GM12878 (cell line): ENCODE measurements at regions not wholly inside any gene's neighbourhood (a gene's known extent, or its start where the extent isn't known, plus 50 kb on each side); places are given as distances from the start of the nearest gene placed in this dataset.

Experiments
- ATAC-seq: fragments of 200-7000 bp; cut with Tn5 transposase; 3 replicates; pipeline ENCODE4 v1.9.1; 2020; ENCODE audit warnings: mild to moderate bottlenecking, moderate library complexity
- BruUV-seq: library from RNA; stranded (reverse); fragments of 400-500 nt; replicated peaks from 2 replicates; lab custom pipeline; 2021; lab: Mats Ljungman, UMichigan
- CTCF ChIA-PET: fragments of 300-600 bp; sonication (Branson Sonifier 250); formaldehyde crosslinking; extraction: SDS; loops from one replicate; lab custom pipeline; 2021; ENCODE audit warnings: inconsistent platforms; lab: Yijun Ruan, JAX
- POLR2A ChIA-PET: fragments of 350-600 bp; formaldehyde crosslinking; extraction: SDS; loops from one replicate; lab custom pipeline; 2021; ENCODE audit warnings: inconsistent platforms; lab: Charles Lee
- RAD21 ChIA-PET: fragments of 300-600 bp; sonication (Branson Sonifier 250); formaldehyde crosslinking; loops from one replicate; lab custom pipeline; 2023; ENCODE audit warnings: antibody characterized with exemption; ENCODE audit not compliant: unreplicated experiment; lab: Charles Lee
- SMC1A ChIA-PET: fragments of 300-600 bp; sonication (Branson Sonifier 250); formaldehyde crosslinking; loops from one replicate; lab custom pipeline; 2023; ENCODE audit not compliant: unreplicated experiment, uncharacterized antibody; lab: Charles Lee
- DNase-seq: peaks from one replicate; pipeline ENCODE4 v3.0.0-alpha.2; 2011; ENCODE audit warnings: low read depth, low spot score
- FAIRE-seq: peaks from 3 replicates; lab custom pipeline; 2011; peaks lifted over from hg19 to GRCh38; lab: Jason Lieb, UNC
- H2AFZ ChIP-seq: 2 replicates; pipeline ENCODE4 v1.6.0; 2011; ENCODE audit warnings: low read depth, low read length, control low read depth; ENCODE audit not compliant: control insufficient read depth
- H3K27ac ChIP-seq: 2 replicates; pipeline ENCODE4 v1.5.1; 2011; ENCODE audit warnings: control low read depth; ENCODE audit not compliant: control insufficient read depth, insufficient read depth
- H3K27me3 ChIP-seq, 2 experiments: replicated peaks in 1 of 2; 2 replicates each; pipeline versions ENCODE4 v1.6.0 to v1.6.1; 2011; ENCODE audit warnings: low read length in 1 of 2; ENCODE audit not compliant: control insufficient read depth in 2 of 2, insufficient read depth in 2 of 2
- H3K36me3 ChIP-seq, 2 experiments: 2 replicates each; pipeline ENCODE4 v1.5.1; 2011; ENCODE audit warnings: low read length in 1 of 2; ENCODE audit not compliant: control insufficient read depth in 2 of 2, insufficient read depth in 2 of 2
- H3K4me1 ChIP-seq: 2 replicates; pipeline ENCODE4 v1.6.1; 2011; ENCODE audit warnings: mild to moderate bottlenecking, low read length, moderate library complexity, mixed read lengths; ENCODE audit not compliant: control insufficient read depth, insufficient read depth
- H3K4me2 ChIP-seq: 2 replicates; pipeline ENCODE4 v1.6.0; 2011; ENCODE audit warnings: control low read depth; ENCODE audit not compliant: control insufficient read depth, insufficient read depth
- H3K4me3 ChIP-seq: fragments of 200-600 bp; sonication (generic); 2 replicates; pipeline ENCODE4 v1.5.1; 2016
- H3K79me2 ChIP-seq: 2 replicates; pipeline ENCODE4 v1.6.0; 2011; ENCODE audit warnings: low read length; ENCODE audit not compliant: control insufficient read depth, insufficient read depth
- H3K9ac ChIP-seq: 2 replicates; pipeline ENCODE4 v1.8.0; 2011; ENCODE audit warnings: low read length, control low read depth, mixed read lengths; ENCODE audit not compliant: control insufficient read depth, insufficient read depth
- H3K9me3 ChIP-seq: replicated peaks from 3 replicates; pipeline ENCODE4 v1.5.1; 2011; ENCODE audit warnings: mild to moderate bottlenecking, low read length; ENCODE audit not compliant: control insufficient read depth, insufficient read depth
- H4K20me1 ChIP-seq: 2 replicates; pipeline ENCODE4 v1.6.0; 2011; ENCODE audit not compliant: control insufficient read depth, insufficient read depth
- BCL3 ChIP-seq: IDR thresholded peaks from 2 replicates; pipeline ENCODE4 v1.6.1; 2011; ENCODE audit warnings: borderline replicate concordance, low read depth, mild to moderate bottlenecking, moderate library complexity, low read length; ENCODE audit not compliant: insufficient read depth, poor library complexity, severe bottlenecking
- BCLAF1 ChIP-seq: fragments of 450-650 bp; IDR thresholded peaks from 2 replicates; pipeline ENCODE4 v1.6.1; 2017; ENCODE audit warnings: antibody characterized with exemption, mild to moderate bottlenecking, moderate library complexity
- CREB1 ChIP-seq: IDR thresholded peaks from 2 replicates; pipeline ENCODE4 v1.6.1; 2012; ENCODE audit warnings: low read depth, mild to moderate bottlenecking, inconsistent platforms
- E2F4 ChIP-seq: IDR thresholded peaks from 2 replicates; pipeline ENCODE4 v1.6.1; 2012; ENCODE audit warnings: low read depth, low read length, improper control_type of control experiment
- ETV6 ChIP-seq, 2 experiments: fragments of 450-650 bp in 1 of 2; IDR thresholded peaks in 1 of 2; conservative IDR thresholded peaks in 1 of 2; 2 replicates each; pipeline ENCODE4 v1.6.1; 2014; ENCODE audit warnings: antibody characterized with exemption in 1 of 2, borderline replicate concordance in 1 of 2, low read depth in 1 of 2, mild to moderate bottlenecking in 1 of 2, moderate library complexity in 1 of 2
- JUND ChIP-seq: IDR thresholded peaks from 2 replicates; pipeline ENCODE4 v1.6.1; 2012; ENCODE audit warnings: low read depth, mild to moderate bottlenecking, low read length, improper control_type of control experiment, moderate library complexity
- MYB ChIP-seq: fragments of 150-350 bp; IDR thresholded peaks from 2 replicates; pipeline ENCODE4 v1.6.1; 2014; ENCODE audit warnings: mild to moderate bottlenecking, low read depth, low read length, borderline replicate concordance
- POLR2A ChIP-seq: IDR thresholded peaks from 2 replicates; pipeline ENCODE4 v1.6.1; 2011; ENCODE audit warnings: low read depth, mild to moderate bottlenecking, low read length
- SIX5 ChIP-seq: IDR thresholded peaks from 2 replicates; pipeline ENCODE4 v1.6.1; 2011; ENCODE audit warnings: mild to moderate bottlenecking, low read depth, low read length, moderate library complexity; ENCODE audit not compliant: severe bottlenecking
- SPI1 ChIP-seq: IDR thresholded peaks from 2 replicates; pipeline ENCODE4 v1.6.1; 2011; ENCODE audit warnings: low read depth, mild to moderate bottlenecking, low read length, moderate library complexity, borderline replicate concordance; ENCODE audit not compliant: insufficient read depth
- STAT3 ChIP-seq: IDR thresholded peaks from 2 replicates; pipeline ENCODE4 v1.6.1; 2011; ENCODE audit warnings: low read depth, low read length, improper control_type of control experiment
- TAF1 ChIP-seq: IDR thresholded peaks from 2 replicates; pipeline ENCODE4 v1.6.1; 2011; ENCODE audit warnings: mild to moderate bottlenecking, low read depth, low read length, borderline replicate concordance
- USF1 ChIP-seq: IDR thresholded peaks from 2 replicates; pipeline ENCODE4 v1.6.1; 2011; ENCODE audit warnings: borderline replicate concordance, low read depth, mild to moderate bottlenecking, moderate library complexity, mixed read lengths, low read length; ENCODE audit not compliant: insufficient read depth; ENCODE audit errors: extremely low read length
- ZNF274 ChIP-seq: IDR thresholded peaks from one replicate; pipeline ENCODE4 v1.8.0; 2011; ENCODE audit not compliant: insufficient read length, insufficient read depth
- ZSCAN29 ChIP-seq: fragments of 450-650 bp; IDR thresholded peaks from 2 replicates; pipeline ENCODE4 v1.6.1; 2017; ENCODE audit warnings: mild to moderate bottlenecking, moderate library complexity
- WGBS: methylation state at CpG from one replicate; pipeline ENCODE4 v1.1.6; 2016; ENCODE audit warnings: low lambda C conversion rate; ENCODE audit not compliant: insufficient replicate concordance, insufficient coverage; ENCODE audit errors: missing lambda C conversion rate; 5-methylcytosine and 5-hydroxymethylcytosine counted together
- in situ Hi-C: fragments of 300-500 bp; cut with MboI; formaldehyde crosslinking; loops from 9 replicates; pipeline ENCODE4 v1.14.3; 2018; ENCODE audit warnings: mixed read lengths
- intact Hi-C: fragments of 100-400 bp; cut with micrococcal nuclease; formaldehyde crosslinking; loops from one replicate; pipeline ENCODE4 v1.14.2; 2022; ENCODE audit not compliant: unreplicated experiment

- H3K4me1 ChIP-seq: no peaks in the 10 kb centered on the region
- no peak overlapping the region for H3K9ac ChIP-seq
- ATAC-seq (no peak), DNase-seq (no peak), FAIRE-seq (no peak)
- no peaks in the 10 kb centered on the region for H3K79me2 ChIP-seq
- ChIA-PET RAD21 (no interaction called here), SMC1A (no interaction called here), POLR2A (no interaction called here), CTCF (no interaction called here)
- H3K27ac ChIP-seq: no peak overlapping the region
- WGBS: 96% methylated on average over 1 of the region's 1 CpG
- H3K9me3 ChIP-seq: no peaks in the 10 kb centered on the region
- no peak overlapping the region for H3K4me3 ChIP-seq
- no peaks in the 10 kb centered on the region for H3K27me3 ChIP-seq
- intact Hi-C loops (no loop called here), in situ Hi-C loops (no loop called here)
- no peaks in the 10 kb centered on the region for H4K20me1 ChIP-seq
- BruUV-seq: no TSS peak
- H2AFZ ChIP-seq: no peak overlapping the region
- H3K36me3 ChIP-seq: no peaks in the 10 kb centered on the region
- no peak overlapping the region for H3K4me2 ChIP-seq
- TF ChIP-seq BCLAF1: no peak
- no peak for TF ChIP-seq CREB1
- no peak for TF ChIP-seq ZNF274
- no peak for TF ChIP-seq ETV6 (conservative IDR thresholded peaks at IDR 0.05 in 1 of 2, IDR thresholded peaks at IDR 0.05 in 1 of 2; ENCODE audit: borderline replicate concordance in 1 of 2, low read depth in 1 of 2)
- no peak for TF ChIP-seq MYB
- TF ChIP-seq USF1: no peak
- TF ChIP-seq TAF1: no peak
- TF ChIP-seq STAT3: no peak
- TF ChIP-seq POLR2A: no peak
- no peak for TF ChIP-seq ZSCAN29
- no peak for TF ChIP-seq BCL3
- TF ChIP-seq SPI1: no peak
- TF ChIP-seq SIX5: no peak
- no peak for TF ChIP-seq JUND
- TF ChIP-seq E2F4: no peak
Measured at GRCh38 chrX:63439580-63439979, 88.4 kb upstream of the SPIN4 start.
